Erythroblast (primary cell): ENCODE measurements at regions not wholly inside any gene's neighbourhood (a gene's known extent, or its start where the extent isn't known, plus 50 kb on each side); places are given as distances from the start of the nearest gene placed in this dataset.

Source experiments
- GATA1 ChIP-seq: IDR thresholded peaks from 2 replicates; pipeline ENCODE4 v1.6.1; 2011; ENCODE audit warnings: low read depth, mild to moderate bottlenecking, control low read depth, low read length, moderate library complexity
- POLR2A ChIP-seq: IDR thresholded peaks from 2 replicates; pipeline ENCODE4 v1.6.1; 2011; ENCODE audit warnings: mild to moderate bottlenecking, low read length

- TF ChIP-seq POLR2A, result no peak
- no peak for TF ChIP-seq GATA1
These were observed 282.9 kb downstream of the RAB28 start for GRCh38 chr4:13201241-13201640.
